Lower leg skin (tissue), 4 donors: ENCODE measurements at regions not wholly inside any gene's neighbourhood (a gene's known extent, or its start where the extent isn't known, plus 50 kb on each side); places are given as distances from the start of the nearest gene placed in this dataset.

ENCODE experiments used
- DNase-seq, 2 donors: peaks; one replicate each; pipeline ENCODE4 v3.0.0-alpha.2; 2019; ENCODE audit warnings: low spot score in 2 of 2
- H3K4me3 ChIP-seq: fragments of 200-600 bp; sonication (generic); 2 replicates; pipeline ENCODE4 v1.5.1; 2017; ENCODE audit warnings: mild to moderate bottlenecking, low read depth; ENCODE audit not compliant: poor library complexity, severe bottlenecking
- CTCF ChIP-seq, 3 donors: fragments of 450-650 bp; IDR thresholded peaks; one replicate each; pipeline ENCODE4 v1.5.1; 2016; ENCODE audit warnings: antibody characterized with exemption in 3 of 3, mild to moderate bottlenecking in 3 of 3, moderate library complexity in 2 of 3
- POLR2A ChIP-seq, 2 donors: fragments of 450-650 bp; IDR thresholded peaks; one replicate each; pipeline ENCODE4 v1.6.1; 2016 to 2017; ENCODE audit warnings: antibody characterized with exemption in 2 of 2, mild to moderate bottlenecking in 1 of 2, moderate library complexity in 1 of 2
- WGBS, 2 donors: methylation state at CpG; one replicate each; pipeline ENCODE4 v1.1.5; 2018; 5-methylcytosine and 5-hydroxymethylcytosine counted together
- intact Hi-C: fragments of 100-400 bp; cut with DNase I; formaldehyde crosslinking; loops from one replicate; pipeline ENCODE4 v1.15.0; 2023; ENCODE audit warnings: low total_unique reads

- no peak for DNase-seq
- WGBS, 2 donors = 19 to 25% methylated on average over 2 of the region's 2 CpGs
- no peak overlapping the region for H3K4me3 ChIP-seq
- intact Hi-C loops = no loop called here
- TF ChIP-seq POLR2A (IDR thresholded peaks at IDR 0.05) = no peak
- no peak for TF ChIP-seq CTCF (IDR thresholded peaks at IDR 0.05)
Observed at GRCh38 chr6:8905757-8906156, 470.4 kb upstream of the SLC35B3 start.

GRCh38 chr6:8904754-8905153 is 469.4 kb upstream of the SLC35B3 start:
- intact Hi-C loops = no loop called here
- H3K4me3 ChIP-seq = no peak overlapping the region
- TF ChIP-seq POLR2A (IDR thresholded peaks at IDR 0.05) (no peak), CTCF (IDR thresholded peaks at IDR 0.05) (no peak)
- no peak for DNase-seq
- WGBS, 2 donors = 67 to 69% methylated on average over 3 of the region's 3 CpGs

- no peak for DNase-seq
- no peak overlapping the region for H3K4me3 ChIP-seq
- TF ChIP-seq POLR2A (IDR thresholded peaks at IDR 0.05) (no peak), CTCF (IDR thresholded peaks at IDR 0.05) (no peak)
- intact Hi-C loops = no loop called here
- WGBS, 2 donors = 85 to 89% methylated on average over 3 of the region's 3 CpGs
Observed at GRCh38 chr6:8900056-8900455, 464.7 kb upstream of the SLC35B3 start.

GRCh38 chr6:8889514-8889913 is 454.2 kb upstream of the SLC35B3 start:
- H3K4me3 ChIP-seq = no peak overlapping the region
- intact Hi-C loops = no loop called here
- TF ChIP-seq CTCF (IDR thresholded peaks at IDR 0.05) (no peak), POLR2A (IDR thresholded peaks at IDR 0.05) (no peak)
- DNase-seq = no peak
- 74 to 80% methylated on average over 6 of the region's 6 CpGs for WGBS, 2 donors

- no peak for DNase-seq
- intact Hi-C loops = no loop called here
- TF ChIP-seq CTCF (IDR thresholded peaks at IDR 0.05) (no peak), POLR2A (IDR thresholded peaks at IDR 0.05) (no peak)
- no peak overlapping the region for H3K4me3 ChIP-seq
- 51 to 61% methylated on average over 3 of the region's 3 CpGs for WGBS, 2 donors
Observed at GRCh38 chr6:8888468-8888867, 453.1 kb upstream of the SLC35B3 start.

GRCh38 chr6:8881663-8882062 is 446.3 kb upstream of the SLC35B3 start:
- DNase-seq = no peak
- 0% methylated on average over 1 of the region's 1 CpG for WGBS, 2 donors
- TF ChIP-seq CTCF (IDR thresholded peaks at IDR 0.05) (no peak), POLR2A (IDR thresholded peaks at IDR 0.05) (no peak)
- intact Hi-C loops = no loop called here
- no peak overlapping the region for H3K4me3 ChIP-seq
